GM21786 (cell line): ENCODE measurements at regions not wholly inside any gene's neighbourhood (a gene's known extent, or its start where the extent isn't known, plus 50 kb on each side); places are given as distances from the start of the nearest gene placed in this dataset.

Experiments
- ATAC-seq: cut with Tn5 transposase; IDR thresholded peaks from one replicate; pipeline ENCODE4 v1.9.1; 2021; ENCODE audit not compliant: unreplicated experiment

- ATAC-seq: no peak
These were observed 59.1 kb upstream of the TMEM244 start for GRCh38 chr6:129920103-129920798.

- no peak for ATAC-seq
These were observed 50.6 kb upstream of the TMEM244 start for GRCh38 chr6:129911732-129912131.
